NT2/D1 (cell line): ENCODE measurements at regions not wholly inside any gene's neighbourhood (a gene's known extent, or its start where the extent isn't known, plus 50 kb on each side); places are given as distances from the start of the nearest gene placed in this dataset.

Source experiments
- DNase-seq: peaks from one replicate; pipeline ENCODE4 v3.0.0-alpha.2; 2011; ENCODE audit warnings: low read depth, low spot score
- H3K27me3 ChIP-seq: 2 replicates; pipeline ENCODE4 v1.6.0; 2011; ENCODE audit warnings: mild to moderate bottlenecking; ENCODE audit not compliant: insufficient read length, insufficient read depth
- H3K36me3 ChIP-seq: 2 replicates; pipeline ENCODE4 v1.6.1; 2011; ENCODE audit warnings: mild to moderate bottlenecking, low read length, mixed read lengths; ENCODE audit not compliant: insufficient read depth, insufficient read length
- H3K4me1 ChIP-seq: 2 replicates; pipeline ENCODE4 v1.5.1; 2011; ENCODE audit not compliant: insufficient read depth, insufficient read length
- H3K4me3 ChIP-seq: 2 replicates; pipeline ENCODE4 v1.5.1; 2011; ENCODE audit warnings: low read depth; ENCODE audit not compliant: insufficient read length
- H3K9ac ChIP-seq: 2 replicates; pipeline ENCODE4 v1.6.0; 2011; ENCODE audit warnings: low read depth; ENCODE audit not compliant: insufficient read length
- H3K9me3 ChIP-seq: 2 replicates; pipeline ENCODE4 v1.5.1; 2011; ENCODE audit warnings: mild to moderate bottlenecking, low read length; ENCODE audit not compliant: insufficient read depth
- SUZ12 ChIP-seq: IDR thresholded peaks from 2 replicates; pipeline ENCODE4 v1.6.1; 2011; ENCODE audit not compliant: insufficient read length, insufficient read depth; ENCODE audit errors: extremely low read depth
- YY1 ChIP-seq: IDR thresholded peaks from 2 replicates; pipeline ENCODE4 v1.6.1; 2011; ENCODE audit not compliant: insufficient read length, insufficient read depth
- ZNF274 ChIP-seq: IDR thresholded peaks from 2 replicates; pipeline ENCODE4 v1.6.1; 2011; ENCODE audit warnings: mild to moderate bottlenecking, low read depth, low read length

DNA sequence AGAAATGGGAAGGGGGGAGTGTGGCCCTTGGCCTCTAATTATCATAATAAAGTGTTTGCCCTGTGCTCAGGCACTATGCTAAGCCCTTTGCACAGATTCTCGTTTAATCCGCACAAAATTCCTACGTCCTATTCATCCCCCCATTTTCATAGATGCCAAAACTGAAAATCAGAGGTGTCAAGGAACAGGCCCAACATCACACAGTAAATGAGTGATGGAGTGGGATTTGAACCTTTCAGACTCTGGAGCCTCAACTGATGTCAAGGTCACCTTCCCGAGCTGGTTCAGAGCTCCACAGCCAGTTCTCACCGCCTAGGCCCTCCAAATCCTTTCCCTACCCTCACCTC is 80.7 kb downstream of the IRF2BPL start:
- Histone ChIP-seq H3K9ac (peak overlapping the region; percentile 22), H3K27me3 (no peaks in the 10 kb centered on the region), H3K4me1 (peaks cover 23% of the 10 kb centered on the region), H3K4me3 (no peak overlapping the region), H3K36me3 (no peaks in the 10 kb centered on the region), H3K9me3 (no peaks in the 10 kb centered on the region)
- no peak for TF ChIP-seq ZNF274
- TF ChIP-seq SUZ12 = no peak
- no peak for TF ChIP-seq YY1
- DNase-seq = no peak

DNA sequence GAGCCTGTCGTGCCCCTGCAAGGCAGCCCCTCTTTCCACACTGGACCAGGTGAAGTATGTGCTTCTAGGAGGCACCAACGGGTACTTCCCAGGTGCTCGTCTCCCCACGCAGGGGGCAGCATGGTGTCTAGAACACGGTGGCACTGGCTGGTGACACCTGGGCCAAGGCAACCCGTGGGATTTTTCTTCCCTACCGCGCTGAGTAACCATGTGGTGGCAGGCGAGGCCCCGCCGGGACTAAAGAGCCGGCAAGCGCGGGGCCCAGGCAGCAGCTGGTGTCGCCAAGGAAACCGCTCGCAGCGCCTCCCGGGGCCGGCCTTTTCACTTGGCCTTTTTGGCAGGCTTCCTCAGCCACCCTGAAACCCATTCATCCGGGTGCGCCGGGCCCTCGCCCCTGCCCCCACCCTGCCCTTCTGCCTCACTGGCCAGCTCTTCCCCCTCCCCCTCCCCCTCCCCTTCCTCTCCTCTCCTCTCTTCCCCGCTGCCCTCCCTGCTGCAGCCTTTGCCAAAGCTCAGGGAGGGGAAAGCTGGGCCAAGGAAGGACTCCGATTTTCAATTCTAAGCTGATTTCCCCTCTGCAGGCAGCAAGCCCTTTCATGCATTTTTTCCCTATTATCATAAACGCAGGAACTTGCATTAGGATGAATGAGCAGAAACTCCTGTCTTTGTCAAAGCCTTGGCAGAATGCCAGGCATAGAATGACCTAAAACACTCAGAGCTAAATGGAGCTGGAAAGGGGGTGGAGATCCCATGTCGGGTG is 81.2 kb downstream of the IRF2BPL start:
- H3K36me3 ChIP-seq = no peaks in the 10 kb centered on the region
- TF ChIP-seq ZNF274 = no peak
- no peak for TF ChIP-seq YY1
- no peak for TF ChIP-seq SUZ12
- H3K4me1 ChIP-seq = peaks cover 23% of the 10 kb centered on the region
- DNase-seq = peak; percentile 89
- peak overlapping the region; percentile 46 for H3K9ac ChIP-seq
- H3K9me3 ChIP-seq = no peaks in the 10 kb centered on the region
- H3K4me3 ChIP-seq = peak overlapping the region; percentile 16
- H3K27me3 ChIP-seq = no peaks in the 10 kb centered on the region

DNA sequence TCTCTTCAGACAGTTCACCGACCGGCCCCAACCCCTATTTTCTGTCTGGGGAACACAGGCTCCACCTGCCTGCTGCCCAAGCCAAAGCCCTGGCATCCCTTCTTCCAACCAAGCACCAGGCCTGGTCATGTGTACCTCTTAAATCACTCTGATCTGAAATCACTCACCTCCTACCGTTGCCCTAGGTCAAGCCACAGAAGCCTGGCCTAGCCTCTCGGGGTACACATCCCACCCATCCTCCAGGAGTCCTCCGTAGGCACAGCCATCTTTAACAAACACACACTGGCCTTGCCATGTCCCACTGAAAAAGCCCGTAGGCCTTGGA is 81.8 kb downstream of the IRF2BPL start:
- no peaks in the 10 kb centered on the region for H3K9me3 ChIP-seq
- H3K36me3 ChIP-seq = no peaks in the 10 kb centered on the region
- no peak for DNase-seq
- H3K27me3 ChIP-seq = no peaks in the 10 kb centered on the region
- peak overlapping the region; percentile 46 for H3K9ac ChIP-seq
- H3K4me3 ChIP-seq = peak overlapping the region; percentile 16
- peaks cover 27% of the 10 kb centered on the region for H3K4me1 ChIP-seq
- no peak for TF ChIP-seq ZNF274
- no peak for TF ChIP-seq YY1
- no peak for TF ChIP-seq SUZ12

DNA sequence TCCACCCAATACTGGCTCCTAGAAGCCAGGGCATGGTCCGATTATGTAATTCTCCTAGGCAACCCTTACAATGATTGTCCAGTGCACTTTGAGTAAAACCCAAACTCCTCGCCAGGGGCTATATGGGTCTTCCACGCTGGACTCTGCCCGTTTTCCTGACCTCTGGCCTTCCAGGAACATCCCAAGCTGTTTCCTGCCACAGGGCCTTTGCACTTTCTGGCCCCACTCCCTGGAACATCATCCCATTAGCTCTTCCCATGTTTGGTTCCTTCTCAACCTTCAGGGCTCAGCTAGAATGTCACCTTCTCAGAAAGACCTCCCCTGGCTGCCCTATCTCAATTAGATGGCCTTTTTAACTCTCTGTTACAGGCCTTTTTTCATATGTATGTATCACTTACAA is 85.4 kb downstream of the IRF2BPL start:
- no peak for DNase-seq
- H3K27me3 ChIP-seq = no peaks in the 10 kb centered on the region

DNA sequence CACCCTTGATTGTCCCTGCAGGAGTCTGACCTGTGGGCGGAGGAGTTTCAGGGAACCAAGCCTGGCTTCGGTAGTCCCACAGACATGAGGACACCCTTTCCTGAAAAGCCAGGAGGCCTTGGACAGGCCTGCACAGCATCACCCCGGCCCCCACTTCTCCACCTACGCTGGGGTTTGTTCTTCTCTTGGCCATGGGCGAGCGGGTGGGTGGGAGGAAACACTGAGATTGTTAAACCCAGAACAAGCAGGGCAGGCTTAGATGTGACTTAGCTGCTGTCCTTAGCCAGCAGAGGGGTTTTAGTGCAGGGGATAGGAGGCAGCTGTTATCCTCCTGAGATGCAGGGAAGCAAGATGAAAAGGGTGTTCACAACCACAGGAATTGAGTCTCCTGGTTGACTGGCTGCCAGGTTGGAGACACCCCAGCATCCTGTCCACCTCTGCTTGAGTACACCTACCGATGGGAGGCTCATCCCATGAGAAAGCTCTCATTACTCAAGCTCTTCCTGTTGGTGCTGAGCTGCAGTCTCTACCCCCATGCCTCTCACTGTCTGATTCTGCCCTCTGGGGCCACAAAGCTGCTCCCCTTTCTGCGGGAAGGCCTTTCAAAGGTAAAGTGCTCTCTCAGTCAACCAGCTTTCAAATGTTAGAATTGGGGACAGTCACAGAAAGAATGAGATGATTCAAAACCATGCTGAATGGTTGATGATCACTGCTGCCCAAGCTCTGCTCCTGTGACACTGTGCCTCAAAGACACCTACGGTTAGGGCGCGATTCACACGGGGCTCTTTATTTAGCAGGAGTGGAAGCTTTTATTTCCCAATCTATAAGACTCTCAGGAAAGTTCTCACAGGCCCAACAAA is 86.3 kb downstream of the IRF2BPL start:
- TF ChIP-seq ZNF274 (no peak), SUZ12 (no peak), YY1 (no peak)
- peaks cover 23% of the 10 kb centered on the region for H3K4me1 ChIP-seq

More for the DNA sequence above, 85.4 kb downstream of the IRF2BPL start:
- Histone ChIP-seq H3K4me1 (peaks cover 22% of the 10 kb centered on the region), H3K36me3 (no peaks in the 10 kb centered on the region), H3K4me3 (no peak overlapping the region), H3K9me3 (no peaks in the 10 kb centered on the region), H3K9ac (no peak overlapping the region)
- TF ChIP-seq SUZ12 (no peak), YY1 (no peak), ZNF274 (no peak)

DNA sequence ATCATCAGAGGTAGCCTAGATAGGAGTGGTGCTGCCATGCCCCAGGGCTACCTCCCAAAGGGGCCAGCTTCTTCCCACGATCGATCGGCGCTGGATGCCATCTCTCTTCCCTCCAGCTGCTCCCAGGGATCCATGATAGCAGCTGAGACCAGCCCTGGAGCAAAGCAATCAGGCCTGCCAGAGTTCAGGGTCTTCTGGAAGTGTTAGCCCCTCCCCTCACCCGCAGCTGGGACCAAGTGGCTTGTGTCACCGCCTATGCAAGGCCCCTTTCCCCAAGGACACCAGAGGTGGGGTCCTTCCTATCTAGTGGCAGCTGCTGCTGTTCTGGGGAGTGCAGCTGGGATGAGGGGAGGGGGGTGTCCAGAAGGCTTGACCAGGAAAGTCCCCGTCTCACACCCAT is 87.0 kb downstream of the IRF2BPL start:
- Histone ChIP-seq H3K9ac (no peak overlapping the region), H3K4me3 (no peak overlapping the region), H3K9me3 (no peaks in the 10 kb centered on the region), H3K4me1 (peaks cover 18% of the 10 kb centered on the region), H3K27me3 (no peaks in the 10 kb centered on the region), H3K36me3 (no peaks in the 10 kb centered on the region)
- DNase-seq = no peak
- TF ChIP-seq YY1 (no peak), SUZ12 (no peak), ZNF274 (no peak)

More for the DNA sequence above, 86.3 kb downstream of the IRF2BPL start:
- Histone ChIP-seq H3K9me3 (no peaks in the 10 kb centered on the region), H3K27me3 (no peaks in the 10 kb centered on the region), H3K9ac (no peak overlapping the region), H3K36me3 (no peaks in the 10 kb centered on the region), H3K4me3 (no peak overlapping the region)
- DNase-seq = no peak

DNA sequence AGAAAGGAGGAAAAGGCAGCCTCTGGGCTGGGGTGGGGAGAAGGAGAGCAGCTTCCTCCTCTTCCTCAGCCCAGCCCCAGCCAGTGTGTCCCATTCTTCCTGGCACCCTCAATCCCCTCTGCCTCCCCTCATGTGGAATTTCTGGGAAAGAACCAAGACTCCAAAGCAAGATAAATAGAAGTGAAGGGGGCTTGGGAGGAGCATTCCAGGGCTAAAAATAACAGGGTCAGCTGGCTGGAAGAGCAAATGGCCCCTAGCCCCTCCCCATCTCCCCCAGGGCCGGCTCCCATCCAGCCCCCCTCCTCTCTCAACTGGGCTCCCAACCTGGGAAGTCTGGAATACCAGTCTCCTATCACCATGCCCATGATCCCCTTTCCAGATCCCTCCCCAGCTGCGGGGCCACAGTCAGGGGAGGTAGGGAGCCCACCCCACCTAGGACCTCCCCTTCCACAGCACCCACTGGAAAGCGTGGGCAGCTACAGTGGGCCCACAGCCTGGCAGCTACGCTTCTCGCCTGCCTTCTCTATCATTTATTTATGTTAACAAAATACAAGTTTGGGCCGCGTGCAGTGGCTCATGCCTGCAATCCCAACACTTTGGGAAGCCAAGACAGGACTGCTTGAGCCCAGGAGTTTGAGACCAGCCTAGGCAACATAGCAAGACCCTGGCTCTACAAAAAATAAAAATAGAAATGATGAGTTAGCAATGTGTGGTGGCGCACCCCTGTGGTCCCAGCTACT is 88.3 kb downstream of the IRF2BPL start:
- H3K4me1 ChIP-seq = peaks cover 21% of the 10 kb centered on the region
- H3K27me3 ChIP-seq = no peaks in the 10 kb centered on the region

More for the DNA sequence above, 88.3 kb downstream of the IRF2BPL start:
- no peak for DNase-seq
- TF ChIP-seq ZNF274 (no peak), SUZ12 (no peak), YY1 (no peak)
- Histone ChIP-seq H3K4me3 (no peak overlapping the region), H3K36me3 (no peaks in the 10 kb centered on the region), H3K9me3 (no peaks in the 10 kb centered on the region), H3K9ac (no peak overlapping the region)
